Effector memory CD4-positive, alpha-beta T cell (primary cell): ENCODE measurements at regions not wholly inside any gene's neighbourhood (a gene's known extent, or its start where the extent isn't known, plus 50 kb on each side); places are given as distances from the start of the nearest gene placed in this dataset.
"Not testable (repeated sequence)": the region's sequence is repeated elsewhere in the genome, so short reads cannot be mapped to it uniquely, and the experiment has no call there.

Experiments
- DNase-seq, 3 donors: peaks; one replicate each; pipeline ENCODE4 v3.0.0-alpha.2; 2020
- H3K27ac ChIP-seq: 2 replicates; pipeline ENCODE4 v1.7.0; 2013; ENCODE audit warnings: mild to moderate bottlenecking, low read length, moderate library complexity; ENCODE audit not compliant: insufficient read depth, poor library complexity, severe bottlenecking
- H3K27me3 ChIP-seq: replicated peaks from 2 replicates; pipeline ENCODE4 v1.7.0; 2013; ENCODE audit warnings: mild to moderate bottlenecking, low read length; ENCODE audit not compliant: insufficient read depth, control insufficient read depth, poor library complexity, severe bottlenecking
- H3K36me3 ChIP-seq: 2 replicates; pipeline ENCODE4 v1.7.0; 2013; ENCODE audit warnings: mild to moderate bottlenecking, low read length, moderate library complexity; ENCODE audit not compliant: control insufficient read depth, insufficient read depth
- H3K4me1 ChIP-seq: 2 replicates; pipeline ENCODE4 v1.7.0; 2013; ENCODE audit warnings: low read length, mild to moderate bottlenecking; ENCODE audit not compliant: control insufficient read depth, insufficient read depth, poor library complexity, severe bottlenecking
- H3K4me3 ChIP-seq: 2 replicates; pipeline ENCODE4 v1.7.0; 2013; ENCODE audit warnings: low read length, low read depth, mild to moderate bottlenecking; ENCODE audit not compliant: insufficient read depth, poor library complexity, severe bottlenecking
- H3K9me3 ChIP-seq: 2 replicates; pipeline ENCODE4 v1.7.0; 2013; ENCODE audit warnings: mild to moderate bottlenecking, low read length, moderate library complexity; ENCODE audit not compliant: control insufficient read depth

GRCh38 chr2:88396209-88396608 is 56.3 kb downstream of the FOXI3 start:
- Histone ChIP-seq H3K36me3 (no peaks in the 10 kb centered on the region), H3K9me3 (no peaks in the 10 kb centered on the region), H3K27ac (no peak overlapping the region), H3K4me3 (no peak overlapping the region), H3K4me1 (no peaks in the 10 kb centered on the region), H3K27me3 (no peaks in the 10 kb centered on the region)
- DNase-seq: no peak

DNA sequence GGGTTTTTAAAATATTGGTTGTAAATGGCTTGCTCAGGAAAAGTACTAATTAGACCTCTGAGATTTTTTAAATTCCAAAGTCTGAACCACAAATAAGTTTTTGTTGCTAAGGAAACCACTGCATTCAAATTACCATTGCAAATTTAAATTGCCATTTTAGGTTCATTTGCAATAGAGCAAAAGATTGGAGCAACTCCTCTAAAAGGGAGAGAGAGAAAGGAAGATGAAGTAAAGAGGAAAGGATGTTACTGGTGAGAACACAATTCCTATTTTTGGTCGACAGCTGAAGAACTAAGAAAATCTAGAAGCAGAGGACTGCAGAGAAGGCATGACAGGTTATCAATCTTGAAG is 74.9 kb downstream of the FOXI3 start:
- Histone ChIP-seq H3K36me3 (no peaks in the 10 kb centered on the region), H3K9me3 (no peaks in the 10 kb centered on the region), H3K27me3 (no peaks in the 10 kb centered on the region), H3K27ac (no peak overlapping the region), H3K4me3 (no peak overlapping the region), H3K4me1 (no peaks in the 10 kb centered on the region)
- no peak for DNase-seq

- no peak overlapping the region for H3K27ac ChIP-seq
- DNase-seq: no peak
- no peaks in the 10 kb centered on the region for H3K9me3 ChIP-seq
- H3K4me1 ChIP-seq: no peaks in the 10 kb centered on the region
- no peaks in the 10 kb centered on the region for H3K27me3 ChIP-seq
- H3K4me3 ChIP-seq: no peak overlapping the region
- H3K36me3 ChIP-seq: no peaks in the 10 kb centered on the region
These were observed 80.5 kb downstream of the FOXI3 start for GRCh38 chr2:88372042-88372441.

DNA sequence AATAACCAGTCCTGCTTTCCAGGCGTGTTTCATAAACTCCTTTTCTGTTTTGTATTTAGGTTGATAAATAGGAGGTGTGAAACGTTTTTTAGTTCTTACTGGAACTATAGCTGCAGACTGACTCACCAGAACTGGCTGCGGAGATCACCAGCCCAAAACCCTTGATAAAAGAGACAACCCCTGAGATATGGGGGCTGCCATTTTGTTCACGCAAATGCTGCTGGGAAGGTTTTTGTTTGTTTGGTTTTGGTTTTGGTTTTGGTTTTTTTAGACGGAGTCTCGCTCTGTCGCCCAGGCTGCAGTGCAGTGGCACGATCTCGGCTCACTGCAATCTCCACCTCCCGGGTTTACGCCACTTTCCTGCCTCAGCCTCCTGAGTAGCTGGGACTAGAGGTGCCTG is 87.1 kb downstream of the FOXI3 start:
- not testable (repeated sequence) for H3K27me3 ChIP-seq, H3K27ac ChIP-seq, H3K4me3 ChIP-seq, DNase-seq, H3K9me3 ChIP-seq, H3K4me1 ChIP-seq, H3K36me3 ChIP-seq

DNA sequence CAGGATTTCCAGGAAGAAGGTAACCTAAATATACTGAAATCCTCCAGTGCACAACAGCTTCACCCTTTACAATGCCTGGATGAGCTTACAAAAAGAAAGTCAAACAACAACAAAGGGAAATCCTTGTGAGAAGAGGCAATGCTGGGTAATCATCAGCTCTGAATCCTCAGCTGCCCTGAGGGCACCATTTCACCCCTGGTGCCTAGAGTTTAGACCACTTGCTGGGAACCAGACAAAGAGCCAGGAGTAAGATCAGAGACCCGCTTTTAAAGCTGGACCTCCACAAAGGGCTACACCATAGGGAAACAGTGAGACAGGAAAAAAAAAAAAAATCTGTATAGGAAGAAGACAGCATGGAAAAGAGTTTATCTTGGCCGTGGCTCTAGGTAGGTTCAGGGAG is 97.0 kb downstream of the FOXI3 start:
- H3K4me1 ChIP-seq: no peaks in the 10 kb centered on the region
- no peaks in the 10 kb centered on the region for H3K36me3 ChIP-seq

GRCh38 chr2:88351249-88351601 is 101.3 kb downstream of the FOXI3 start:
- Histone ChIP-seq H3K36me3 (no peaks in the 10 kb centered on the region), H3K9me3 (no peaks in the 10 kb centered on the region), H3K27me3 (peaks cover 7% of the 10 kb centered on the region), H3K27ac (no peak overlapping the region), H3K4me3 (no peak overlapping the region), H3K4me1 (no peaks in the 10 kb centered on the region)
- no peak for DNase-seq

More for the DNA sequence above, 97.0 kb downstream of the FOXI3 start:
- Histone ChIP-seq H3K9me3 (no peaks in the 10 kb centered on the region), H3K4me3 (no peak overlapping the region), H3K27ac (no peak overlapping the region), H3K27me3 (peaks cover 7% of the 10 kb centered on the region)
- DNase-seq: no peak

DNA sequence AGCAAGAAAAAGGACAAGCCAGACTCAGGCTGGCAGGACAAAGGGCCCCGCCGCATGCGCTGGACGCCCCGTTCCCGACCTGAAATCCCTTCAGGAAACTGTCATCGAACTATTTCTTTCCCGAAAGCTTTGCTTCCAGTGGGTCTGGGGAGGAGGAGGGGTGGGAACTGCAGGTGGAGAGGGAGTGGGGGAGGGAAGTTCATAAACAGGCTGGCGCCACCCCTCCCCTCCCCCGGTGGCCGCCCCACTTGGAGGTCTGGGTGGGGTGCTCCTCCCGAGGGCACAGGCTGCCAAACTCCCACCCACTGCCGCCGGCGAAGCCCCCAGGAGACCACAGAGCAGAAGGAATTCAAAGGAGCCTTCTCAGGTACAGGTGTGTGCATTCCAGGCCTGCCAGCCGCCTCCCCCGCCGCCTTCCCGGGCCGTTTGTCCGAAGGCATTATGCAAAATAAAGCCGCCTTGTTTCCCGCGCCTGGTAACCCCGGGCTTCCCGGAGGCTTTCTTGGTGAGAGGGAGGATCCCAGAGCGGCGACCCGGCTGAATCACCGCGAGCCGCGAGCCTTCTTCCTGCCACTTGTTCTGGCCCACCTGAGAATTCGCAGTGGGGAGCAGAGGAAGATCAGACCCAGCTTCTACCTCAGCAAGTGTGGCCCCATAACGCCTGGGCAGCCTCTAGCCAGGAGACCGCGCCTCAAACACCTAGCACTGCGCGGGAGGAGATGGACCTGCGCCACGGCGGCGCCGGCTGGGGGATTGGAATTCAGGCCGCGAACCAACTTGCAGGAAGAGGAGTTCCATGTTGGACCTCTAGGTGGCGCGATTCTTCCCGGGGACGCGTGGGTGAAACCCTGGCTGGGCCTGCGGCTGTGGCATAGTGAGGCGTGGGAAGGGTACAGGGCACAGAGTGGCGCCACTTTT is 101.9 kb downstream of the FOXI3 start:
- Histone ChIP-seq H3K4me1 (no peaks in the 10 kb centered on the region), H3K27me3 (peaks cover 7% of the 10 kb centered on the region), H3K36me3 (no peaks in the 10 kb centered on the region), H3K4me3 (peak overlapping the region; percentile 48), H3K27ac (no peak overlapping the region), H3K9me3 (no peaks in the 10 kb centered on the region)
- DNase-seq: peak; percentile 6 to 23 (median 7)

GRCh38 chr2:88345842-88346241 is 106.7 kb downstream of the FOXI3 start:
- DNase-seq: no peak
- H3K27me3 ChIP-seq: peaks cover 2% of the 10 kb centered on the region
- H3K4me1 ChIP-seq: no peaks in the 10 kb centered on the region
- no peak overlapping the region for H3K4me3 ChIP-seq
- no peaks in the 10 kb centered on the region for H3K9me3 ChIP-seq
- no peak overlapping the region for H3K27ac ChIP-seq
- no peaks in the 10 kb centered on the region for H3K36me3 ChIP-seq

DNA sequence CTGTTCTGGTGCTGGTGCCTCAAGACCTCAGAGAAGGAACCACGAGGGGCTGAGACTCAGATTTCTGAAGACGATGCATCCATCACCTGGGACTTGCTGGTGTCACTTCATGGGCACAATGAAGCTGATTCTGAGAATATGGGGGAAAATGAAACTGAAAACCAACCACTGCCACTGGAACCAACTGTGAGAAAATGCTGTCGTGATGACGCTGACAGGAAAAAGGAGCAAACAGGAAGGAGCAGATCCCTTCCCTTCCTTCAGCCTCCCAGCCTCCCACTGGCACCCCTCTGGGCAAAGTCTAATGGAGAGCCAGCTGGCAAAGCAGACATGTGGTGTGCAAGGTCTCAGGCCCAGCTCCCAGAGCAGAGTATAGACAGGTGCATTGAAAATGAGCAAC is 109.7 kb downstream of the FOXI3 start:
- no peaks in the 10 kb centered on the region for H3K4me1 ChIP-seq
- DNase-seq: no peak
- H3K9me3 ChIP-seq: no peaks in the 10 kb centered on the region
- no peaks in the 10 kb centered on the region for H3K36me3 ChIP-seq
- H3K27ac ChIP-seq: no peak overlapping the region
- H3K27me3 ChIP-seq: no peaks in the 10 kb centered on the region
- H3K4me3 ChIP-seq: no peak overlapping the region

GRCh38 chr2:88334418-88334817 is 118.1 kb downstream of the FOXI3 start:
- H3K4me3 ChIP-seq: no peak overlapping the region
- H3K36me3 ChIP-seq: no peaks in the 10 kb centered on the region
- no peaks in the 10 kb centered on the region for H3K4me1 ChIP-seq
- H3K9me3 ChIP-seq: no peaks in the 10 kb centered on the region
- H3K27ac ChIP-seq: no peak overlapping the region
- no peak for DNase-seq
- H3K27me3 ChIP-seq: no peaks in the 10 kb centered on the region
